HPDE6-E6E7 (cell line): ENCODE measurements at regions not wholly inside any gene's neighbourhood (a gene's known extent, or its start where the extent isn't known, plus 50 kb on each side); places are given as distances from the start of the nearest gene placed in this dataset.

Experiments used
- DNase-seq: peaks from one replicate; pipeline ENCODE4 v3.0.0; 2011; ENCODE audit warnings: missing footprints; ENCODE audit errors: extremely low spot score

GRCh38 chr1:5475572-5475971, 516.7 kb downstream of the NPHP4 start:
- DNase-seq = no peak

- DNase-seq = no peak
Measured at GRCh38 chr1:5473268-5473667, 519.0 kb downstream of the NPHP4 start.

- no peak for DNase-seq
Measured at GRCh38 chr1:5466487-5466886, 525.7 kb downstream of the NPHP4 start.

GRCh38 chr1:5465281-5465711, 526.9 kb downstream of the NPHP4 start:
- no peak for DNase-seq

- no peak for DNase-seq
Measured at GRCh38 chr1:5464366-5464765, 527.9 kb downstream of the NPHP4 start.

GRCh38 chr1:5460974-5461373, 531.3 kb downstream of the NPHP4 start:
- no peak for DNase-seq

GRCh38 chr1:5459839-5460610, 532.2 kb downstream of the NPHP4 start:
- DNase-seq = no peak

- no peak for DNase-seq
Measured at GRCh38 chr1:5458248-5458647, 534.0 kb downstream of the NPHP4 start.

GRCh38 chr1:5456090-5456811, 536.0 kb downstream of the NPHP4 start:
- DNase-seq = no peak

- no peak for DNase-seq
Measured at GRCh38 chr1:5455651-5456050, 536.6 kb downstream of the NPHP4 start.

GRCh38 chr1:5455056-5455455, 537.2 kb downstream of the NPHP4 start:
- no peak for DNase-seq

- DNase-seq = no peak
Measured at GRCh38 chr1:5453347-5453746, 538.9 kb downstream of the NPHP4 start.

GRCh38 chr1:5451671-5452070, 540.6 kb downstream of the NPHP4 start:
- no peak for DNase-seq

GRCh38 chr1:5448486-5448885, 543.7 kb downstream of the NPHP4 start:
- DNase-seq = no peak

- no peak for DNase-seq
Measured at GRCh38 chr1:5447503-5447960, 544.7 kb downstream of the NPHP4 start.

- DNase-seq = no peak
Measured at GRCh38 chr1:5444396-5444795, 547.8 kb downstream of the NPHP4 start.

- DNase-seq = no peak
Measured at GRCh38 chr1:5436808-5437207, 555.4 kb downstream of the NPHP4 start.

GRCh38 chr1:5435414-5435813, 556.8 kb downstream of the NPHP4 start:
- no peak for DNase-seq

- no peak for DNase-seq
Measured at GRCh38 chr1:5432436-5432835, 559.8 kb downstream of the NPHP4 start.

GRCh38 chr1:5430911-5431697, 561.1 kb downstream of the NPHP4 start:
- DNase-seq = no peak

- no peak for DNase-seq
Measured at GRCh38 chr1:5430136-5430535, 562.1 kb downstream of the NPHP4 start.

GRCh38 chr1:5428351-5428750, 563.9 kb downstream of the NPHP4 start:
- no peak for DNase-seq
